WI38 (cell line): ENCODE measurements at regions not wholly inside any gene's neighbourhood (a gene's known extent, or its start where the extent isn't known, plus 50 kb on each side); places are given as distances from the start of the nearest gene placed in this dataset.

Source experiments
- H3K4me3 ChIP-seq: 2 replicates; pipeline ENCODE4 v1.5.1; 2011; ENCODE audit warnings: low read depth, mild to moderate bottlenecking, control low read depth, low read length
- CTCF ChIP-seq: IDR thresholded peaks from 2 replicates; pipeline ENCODE4 v1.5.1; 2012; ENCODE audit warnings: low read depth, mild to moderate bottlenecking, control low read depth, low read length

DNA sequence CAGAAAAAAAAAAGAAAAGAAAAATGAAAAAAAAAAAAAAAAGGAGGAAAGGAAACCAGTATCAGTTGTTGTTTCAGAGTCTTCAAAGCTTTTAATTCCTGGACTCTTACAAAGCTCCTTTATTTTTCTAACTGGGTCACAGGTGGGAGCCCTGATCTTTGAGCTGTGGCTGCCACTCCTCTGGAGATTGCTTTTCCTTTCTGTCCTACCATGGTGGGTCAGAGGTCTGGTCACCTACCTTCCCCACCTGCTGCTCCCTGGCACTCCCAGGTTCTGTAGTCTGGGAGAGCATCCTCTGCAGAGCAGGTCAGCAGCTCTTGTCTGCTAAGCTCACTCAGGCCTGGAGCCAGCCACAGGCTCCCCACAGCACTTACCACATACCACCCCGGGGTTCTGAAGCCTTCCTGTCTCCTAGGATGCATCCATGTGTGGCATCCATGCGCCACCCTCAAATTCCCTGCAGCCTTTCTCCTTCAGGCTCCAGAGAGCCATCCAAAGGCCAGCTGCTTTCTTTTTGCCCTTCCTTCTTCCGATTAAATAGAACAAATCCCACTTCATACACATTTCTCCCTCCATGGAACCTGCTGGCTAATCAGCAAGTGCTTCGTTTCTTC is 73.2 kb upstream of the TPK1 start:
- H3K4me3 ChIP-seq, result no peak overlapping the region
- no peak for TF ChIP-seq CTCF

DNA sequence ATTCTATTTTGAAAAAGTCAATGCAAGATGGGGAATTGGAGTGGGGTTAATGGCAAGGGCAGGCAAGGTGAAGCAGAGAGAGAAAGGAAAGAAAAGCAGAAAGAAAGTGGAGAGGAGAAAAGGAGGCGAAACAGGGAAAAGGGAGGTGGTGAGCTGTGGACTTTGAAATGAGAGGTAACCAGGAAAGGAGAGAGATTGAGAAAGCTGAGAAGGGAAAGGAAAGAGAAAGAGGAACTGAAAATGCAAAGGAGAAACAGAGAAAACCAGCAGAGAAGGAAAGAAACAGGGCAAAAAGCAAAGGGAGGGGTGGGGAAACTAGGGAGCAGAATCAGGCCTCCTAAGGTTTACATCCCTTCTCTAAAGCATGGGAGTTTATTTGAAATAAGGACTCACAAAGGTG is 72.5 kb upstream of the TPK1 start:
- H3K4me3 ChIP-seq, result no peak overlapping the region
- no peak for TF ChIP-seq CTCF

- no peak overlapping the region for H3K4me3 ChIP-seq
- TF ChIP-seq CTCF, result no peak
These were observed 71.7 kb upstream of the TPK1 start for GRCh38 chr7:144907577-144907976.

GRCh38 chr7:144903201-144903600 is 67.3 kb upstream of the TPK1 start:
- no peak overlapping the region for H3K4me3 ChIP-seq
- no peak for TF ChIP-seq CTCF

DNA sequence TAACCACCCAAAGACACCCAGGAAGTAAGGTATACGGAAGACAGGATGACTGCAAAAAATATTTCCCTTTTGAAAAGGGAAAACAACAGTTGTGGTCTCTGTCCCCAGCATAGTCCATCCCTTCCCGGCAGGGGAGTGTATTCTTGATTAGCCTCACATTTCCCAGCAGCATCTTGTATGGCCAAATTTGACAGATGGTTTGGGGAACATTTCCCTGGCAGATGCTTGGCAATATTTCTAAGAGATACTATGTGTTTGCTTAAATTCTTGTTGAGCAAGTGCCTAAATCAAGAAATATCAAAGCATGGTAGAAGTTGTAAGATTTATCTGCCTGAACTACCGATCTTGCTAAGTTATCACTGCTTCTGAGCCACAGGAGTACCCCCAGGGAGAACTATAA is 56.9 kb upstream of the TPK1 start:
- no peak for TF ChIP-seq CTCF
- no peak overlapping the region for H3K4me3 ChIP-seq
